Renal cortex interstitium (tissue), 11 donors: ENCODE measurements at regions not wholly inside any gene's neighbourhood (a gene's known extent, or its start where the extent isn't known, plus 50 kb on each side); places are given as distances from the start of the nearest gene placed in this dataset.

Experiments used
- DNase-seq, 11 donors: peaks; one replicate each; pipeline ENCODE4 v3.0.0-alpha.2; 2013; ENCODE audit warnings: low read depth in 9 of 11, low spot score in 4 of 11; ENCODE audit errors: extremely low read depth in 1 of 11

DNA sequence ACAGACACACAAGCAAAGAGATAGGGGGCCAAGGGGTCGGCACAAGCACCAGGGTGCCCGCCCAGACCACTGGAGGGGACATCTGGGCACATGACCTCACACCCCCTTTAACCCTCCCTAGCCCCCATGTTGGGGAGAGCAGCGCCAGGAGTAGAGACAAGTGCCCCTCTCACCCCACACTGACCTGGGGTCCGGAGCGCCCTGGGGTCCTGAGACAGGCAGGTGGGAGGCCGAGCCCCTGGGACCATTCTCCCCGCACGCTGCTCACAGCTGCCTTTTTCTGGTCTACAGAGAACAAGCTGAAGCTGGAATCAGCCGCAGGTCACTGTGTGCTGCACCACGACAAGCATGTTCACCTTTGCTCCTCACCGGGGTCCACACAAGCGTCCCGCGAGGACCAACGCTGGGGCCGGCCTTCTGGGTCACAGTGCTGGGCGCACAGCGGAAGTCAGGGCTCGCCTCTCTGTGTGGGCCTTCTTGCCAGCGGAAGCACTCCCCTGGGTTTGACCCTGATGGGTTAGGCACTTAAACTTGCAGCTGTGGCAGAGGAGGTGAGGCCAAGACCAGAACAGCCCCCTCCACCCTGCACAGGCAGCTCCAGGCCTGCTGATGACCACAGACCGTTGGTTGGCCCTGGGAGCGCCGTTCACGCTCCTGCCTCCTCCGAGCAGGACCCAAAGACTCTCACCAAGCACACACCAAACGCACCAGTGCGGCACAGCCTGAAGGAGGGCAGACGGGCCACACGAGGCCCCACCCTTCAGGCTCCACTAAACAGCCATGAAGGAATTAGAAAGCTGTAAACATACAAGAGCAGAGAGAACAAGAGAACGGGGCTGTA, 275.3 kb downstream of the EIPR1 start:
- DNase-seq = no peak

DNA sequence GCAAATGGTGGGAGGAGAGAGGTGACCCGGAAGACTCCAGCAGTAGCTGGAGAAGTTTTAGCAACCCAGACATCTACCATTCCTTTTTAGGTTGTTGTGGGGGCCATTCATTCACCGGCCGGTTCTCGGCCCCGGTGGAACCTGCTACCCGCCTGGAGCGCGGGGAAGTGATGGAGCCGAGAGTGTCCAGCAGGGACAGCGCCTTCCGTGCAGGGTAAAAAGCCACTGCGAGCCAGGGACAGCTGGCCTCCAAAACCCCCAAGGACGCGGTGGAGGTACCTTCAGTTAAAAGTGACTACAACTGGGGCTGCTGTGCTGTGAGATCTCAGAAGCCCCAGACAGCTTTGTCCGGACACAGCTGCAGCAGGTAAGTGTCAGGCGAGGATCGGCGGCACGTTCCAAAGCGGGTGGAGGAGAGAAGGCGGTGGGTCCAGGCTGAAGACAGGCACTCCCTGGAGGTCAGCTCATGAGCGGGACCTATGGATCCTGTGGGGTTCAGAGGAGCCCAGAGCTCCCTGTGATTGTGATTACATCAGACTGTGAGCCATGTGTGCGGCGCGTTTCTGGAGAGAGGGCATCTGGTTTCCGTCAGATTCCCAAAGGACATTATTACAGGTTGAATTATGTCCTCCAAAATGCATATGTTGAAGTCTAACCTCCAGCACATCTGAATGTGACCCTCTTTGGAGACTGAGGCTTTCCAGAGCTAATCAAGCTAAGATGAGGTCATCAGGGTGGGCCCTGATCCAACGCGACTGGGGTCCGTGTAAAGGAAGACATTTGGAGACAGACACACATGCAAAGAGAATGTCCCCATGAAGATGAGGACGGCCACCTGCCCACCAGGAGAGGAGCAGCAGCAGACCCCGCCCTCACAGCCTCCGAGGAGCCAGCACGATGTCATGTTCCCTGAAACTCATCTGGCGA, 276.3 kb downstream of the EIPR1 start:
- DNase-seq = no peak

DNA sequence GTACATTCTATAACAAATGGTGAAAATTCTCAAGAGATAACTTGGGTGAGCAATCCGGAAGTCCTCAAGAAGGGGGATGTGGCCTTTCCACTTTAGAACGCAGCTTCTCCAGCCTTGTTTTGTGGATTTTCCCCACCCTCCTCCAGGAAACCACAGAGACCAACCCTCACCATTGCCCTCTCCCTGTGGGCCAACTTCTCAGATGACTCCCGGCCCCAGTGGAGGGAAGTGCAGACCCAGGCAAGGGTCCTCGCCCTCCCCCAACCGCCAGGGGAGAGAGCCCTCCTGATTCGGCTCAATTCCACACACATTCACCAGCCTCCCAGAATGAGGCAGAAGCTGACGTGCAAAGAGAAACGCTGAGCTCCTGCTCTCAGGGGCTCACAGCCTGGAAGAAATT, 277.2 kb downstream of the EIPR1 start:
- DNase-seq = no peak

DNA sequence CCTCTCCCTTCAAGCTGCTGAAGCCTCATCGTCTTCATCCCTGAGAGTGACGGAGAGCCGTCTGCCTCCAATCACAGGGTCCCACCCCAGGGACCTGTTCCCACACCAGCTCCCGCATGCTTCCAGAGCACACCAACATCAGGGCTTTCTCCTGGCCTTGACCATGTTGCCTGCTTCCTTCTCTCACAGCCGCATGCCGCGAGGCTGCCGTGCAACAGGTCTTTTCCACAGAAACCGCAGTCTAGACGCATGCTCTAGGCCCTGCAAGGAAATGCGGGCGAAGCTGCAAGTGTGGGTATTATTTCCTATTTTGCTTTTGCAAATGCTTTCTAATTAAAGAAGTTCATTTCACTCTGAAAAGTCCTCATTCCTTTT, 277.8 kb downstream of the EIPR1 start:
- DNase-seq = no peak

DNA sequence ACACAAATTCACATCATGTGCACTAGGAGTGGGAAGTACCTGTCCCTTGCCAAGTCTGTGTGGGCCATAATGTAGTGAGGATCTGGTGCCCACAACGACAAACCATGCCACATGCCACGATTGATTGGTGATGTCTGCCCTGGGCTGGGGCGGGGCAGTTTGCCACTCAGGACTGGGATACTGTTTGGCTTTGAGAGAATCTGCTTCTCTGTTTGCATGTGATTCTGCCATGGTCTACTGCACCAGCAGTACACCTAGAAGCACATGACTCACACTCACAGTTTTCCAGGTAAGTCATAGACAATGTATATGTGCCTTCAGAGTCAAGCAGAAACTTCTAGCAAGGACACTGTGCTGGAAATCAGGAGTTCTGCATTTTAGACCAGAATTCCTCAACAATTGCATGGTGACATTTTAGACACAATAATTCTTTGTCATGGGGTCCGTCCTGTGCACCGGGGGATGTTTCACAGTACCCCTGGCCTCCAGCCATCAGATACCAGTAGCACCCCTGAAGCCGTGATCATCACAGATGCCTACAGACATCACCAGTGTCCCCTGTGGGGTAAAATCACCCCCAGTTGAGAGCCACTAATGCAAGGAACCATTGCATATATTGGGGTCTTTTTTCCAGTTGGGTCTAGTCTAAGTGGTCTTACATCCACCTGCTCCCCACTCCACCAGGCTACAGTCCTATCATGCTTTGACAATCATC, 278.3 kb downstream of the EIPR1 start:
- no peak for DNase-seq

DNA sequence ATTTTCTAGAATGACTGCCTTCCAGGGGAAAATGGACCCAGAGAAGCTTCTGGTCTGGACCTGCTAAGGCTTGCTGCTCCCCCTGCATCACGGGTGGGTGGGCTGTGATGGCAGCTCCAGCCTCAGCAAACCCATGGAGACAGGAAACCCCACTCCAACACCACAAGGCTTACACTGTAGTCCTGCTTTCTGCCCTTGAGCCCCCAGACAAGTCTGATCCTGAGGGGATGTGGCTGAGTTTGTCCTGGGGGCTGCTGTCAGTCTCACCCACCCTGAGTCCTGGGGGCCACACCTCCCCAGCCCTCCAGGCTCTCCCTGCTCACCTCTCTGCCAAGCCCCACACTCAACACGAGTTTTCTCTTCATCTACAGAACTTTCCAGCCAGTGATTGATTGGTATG, 279.4 kb downstream of the EIPR1 start:
- no peak for DNase-seq

DNA sequence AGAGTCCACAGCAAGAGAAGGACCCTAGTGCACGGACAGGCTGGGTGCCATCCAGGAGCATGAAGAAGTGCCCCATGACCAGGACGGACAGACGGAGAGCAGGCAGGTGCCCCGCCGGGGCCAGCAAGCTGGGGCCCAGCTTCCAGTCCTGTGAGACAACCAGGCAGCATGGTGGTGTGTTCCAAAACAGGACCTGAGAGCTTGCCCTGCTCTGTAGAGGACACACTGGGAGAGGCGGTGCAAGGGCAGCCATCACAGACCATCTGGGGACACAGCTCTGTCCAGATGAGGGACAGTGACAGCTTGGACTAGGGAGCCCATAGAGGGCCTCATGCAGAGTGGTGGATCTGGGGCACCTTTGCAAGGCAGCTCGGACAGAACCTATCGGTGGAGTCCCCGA, 279.8 kb downstream of the EIPR1 start:
- DNase-seq = no peak

DNA sequence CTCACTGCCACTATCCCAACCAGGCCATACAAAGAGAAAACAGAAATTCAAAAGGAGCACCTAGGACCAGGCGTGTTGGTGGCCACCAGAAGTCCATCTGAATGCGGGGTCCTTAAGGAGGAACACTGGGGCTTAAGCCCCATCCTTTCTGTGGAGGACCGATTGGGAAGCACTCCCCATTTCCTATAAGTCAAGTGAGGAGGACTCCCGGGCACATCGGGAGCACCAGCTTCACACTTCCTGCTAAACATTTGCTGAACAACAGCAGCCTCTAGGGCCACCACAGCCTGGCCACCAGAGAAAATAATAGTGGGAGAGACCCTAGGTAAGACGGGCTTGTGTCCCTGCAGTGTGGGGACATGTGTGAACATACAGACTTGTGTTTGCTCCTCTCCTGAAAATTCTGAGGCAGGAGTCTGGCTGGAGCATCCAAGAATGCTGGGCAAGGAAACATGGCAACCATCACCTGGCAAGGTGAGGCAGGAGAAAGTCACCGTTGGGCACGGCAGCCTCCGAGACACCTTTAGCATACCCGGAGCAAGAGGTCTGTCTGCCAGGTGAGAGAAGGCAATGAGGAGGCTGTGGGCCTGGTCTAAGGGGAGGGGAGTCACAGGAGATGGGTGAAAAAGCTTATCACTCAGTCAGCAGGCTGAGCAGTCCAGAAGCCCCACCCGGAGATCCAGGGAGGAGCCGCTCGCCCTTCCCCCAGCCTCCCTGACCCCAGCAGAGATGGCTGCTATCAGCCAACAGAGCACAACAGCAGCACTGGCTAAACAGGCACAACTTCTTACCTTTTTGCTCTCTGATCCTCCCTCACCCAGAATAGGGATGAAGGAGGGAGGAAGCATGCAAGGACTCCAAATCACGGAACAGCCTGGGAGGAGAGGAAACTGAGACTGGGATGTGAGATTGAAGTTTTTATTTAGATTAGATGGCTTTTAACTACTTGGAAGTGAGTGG, 282.3 kb downstream of the EIPR1 start:
- no peak for DNase-seq

DNA sequence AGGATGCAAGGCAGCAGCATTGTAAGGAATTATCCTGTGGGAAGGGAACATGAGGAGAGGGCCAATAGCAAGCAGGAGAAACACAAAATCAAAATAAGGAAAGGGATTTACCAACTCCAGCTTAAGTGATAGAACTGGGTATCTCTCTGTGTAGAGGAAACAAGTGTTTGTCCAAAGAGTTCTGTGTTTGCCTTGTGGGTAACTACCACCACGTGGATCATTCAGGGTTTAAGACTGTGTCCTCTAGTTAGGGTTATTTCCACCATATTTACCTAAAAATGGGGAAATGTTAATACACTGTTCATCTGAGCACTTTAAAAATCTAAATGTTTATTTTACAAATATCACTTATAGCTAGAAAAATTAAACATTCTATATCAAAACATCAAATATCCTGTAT, 283.3 kb downstream of the EIPR1 start:
- DNase-seq = no peak

DNA sequence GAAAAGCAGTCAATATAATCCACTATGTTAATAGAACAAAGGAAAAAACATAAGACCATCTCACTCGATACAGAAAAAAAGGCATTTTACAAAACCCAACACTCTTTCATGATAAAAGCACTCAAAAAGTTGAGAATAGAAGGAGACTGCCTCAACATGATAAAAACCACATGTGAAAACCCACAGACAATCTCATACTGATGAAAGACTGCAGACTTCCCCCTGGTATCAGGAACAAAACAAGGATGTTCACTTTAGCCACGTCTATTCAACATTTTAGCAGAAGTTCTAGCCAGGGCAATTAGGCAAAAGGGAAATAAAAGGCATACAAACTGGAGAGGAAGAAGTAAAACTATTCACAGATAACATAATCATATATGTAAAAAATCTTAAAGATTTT, 285.9 kb downstream of the EIPR1 start:
- DNase-seq = no peak

DNA sequence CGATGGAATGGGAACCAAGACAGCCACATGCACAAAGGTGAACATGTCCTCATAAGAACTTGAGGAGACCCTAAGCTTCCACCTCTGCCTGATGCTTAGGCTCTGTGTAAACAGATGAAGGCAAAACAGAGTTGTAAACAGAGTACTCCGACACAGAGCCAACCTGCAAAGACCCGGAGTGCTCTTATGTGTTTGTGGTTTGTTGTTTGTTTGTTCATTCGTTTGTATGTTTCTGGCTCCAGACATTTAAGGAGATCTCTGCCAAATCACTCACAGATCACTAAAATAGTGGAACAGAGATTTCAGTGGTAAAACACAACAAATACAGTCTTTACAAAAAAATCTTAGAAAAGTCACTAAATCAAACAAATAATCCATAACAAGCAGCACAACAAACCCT, 294.9 kb downstream of the EIPR1 start:
- DNase-seq = no peak

DNA sequence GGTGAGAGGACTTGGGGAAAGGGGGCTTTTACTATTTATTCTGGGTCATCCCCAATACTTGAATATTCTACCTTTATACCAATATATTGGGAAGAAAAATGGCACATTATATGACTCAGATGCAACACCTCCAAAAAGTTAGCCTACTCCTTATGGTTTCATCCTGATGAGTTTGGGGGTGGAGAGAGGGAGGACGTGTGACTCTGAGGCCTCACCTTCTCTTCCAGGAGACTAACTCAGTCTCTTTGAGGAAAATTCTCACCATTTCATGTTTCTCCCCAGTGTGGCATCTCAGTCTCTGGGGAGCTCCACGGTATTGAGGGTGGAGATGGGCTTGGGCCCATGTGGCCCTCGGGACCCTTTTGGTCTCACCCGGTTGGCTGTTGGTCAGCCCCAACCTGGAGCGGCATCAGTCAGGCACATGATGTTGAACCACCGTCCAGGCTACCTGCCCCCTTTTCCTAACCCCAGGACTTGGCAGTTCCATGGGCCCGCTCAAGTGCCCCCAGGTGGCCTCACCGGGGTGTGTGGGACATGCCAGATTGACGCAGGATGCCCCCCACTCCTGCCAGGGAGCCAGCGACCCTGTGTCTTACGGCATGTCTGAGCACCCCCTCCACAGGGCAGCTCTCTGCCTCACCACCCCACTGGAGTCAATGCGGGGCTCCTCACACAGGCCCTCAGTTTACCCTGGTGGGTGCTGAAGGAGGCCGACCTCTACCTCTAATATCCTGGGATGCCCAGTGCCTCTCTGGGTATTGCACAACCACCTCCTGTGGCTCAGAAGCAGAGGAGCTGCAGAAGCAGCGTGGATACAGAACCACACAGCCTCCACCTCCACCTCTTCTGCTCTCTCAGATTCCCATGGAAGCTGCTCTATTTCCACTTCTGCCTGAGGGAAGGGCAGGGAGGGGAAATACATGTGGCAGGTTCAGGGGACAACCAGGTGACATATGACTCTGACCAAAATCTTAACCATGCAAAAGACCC, 297.4 kb downstream of the EIPR1 start:
- no peak for DNase-seq

DNA sequence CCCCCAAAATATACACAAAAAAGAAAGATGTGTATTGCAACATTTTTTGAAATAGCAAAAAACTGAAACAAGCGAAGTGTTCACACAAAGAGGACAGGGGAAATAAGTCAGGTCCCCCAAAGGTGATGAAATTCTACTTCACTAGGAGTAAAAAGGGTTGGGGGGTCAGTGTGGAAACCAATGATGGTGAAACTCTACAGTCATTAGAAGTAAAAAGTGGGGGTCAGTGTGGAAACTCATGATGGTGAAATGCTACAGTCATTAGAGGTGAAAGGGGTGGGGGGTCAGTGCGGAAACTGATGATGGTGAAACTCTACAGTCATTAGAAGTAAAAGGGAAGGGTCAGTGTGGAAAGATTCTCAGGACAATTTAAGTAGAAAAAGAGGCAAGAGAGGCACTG, 298.2 kb downstream of the EIPR1 start:
- no peak for DNase-seq

DNA sequence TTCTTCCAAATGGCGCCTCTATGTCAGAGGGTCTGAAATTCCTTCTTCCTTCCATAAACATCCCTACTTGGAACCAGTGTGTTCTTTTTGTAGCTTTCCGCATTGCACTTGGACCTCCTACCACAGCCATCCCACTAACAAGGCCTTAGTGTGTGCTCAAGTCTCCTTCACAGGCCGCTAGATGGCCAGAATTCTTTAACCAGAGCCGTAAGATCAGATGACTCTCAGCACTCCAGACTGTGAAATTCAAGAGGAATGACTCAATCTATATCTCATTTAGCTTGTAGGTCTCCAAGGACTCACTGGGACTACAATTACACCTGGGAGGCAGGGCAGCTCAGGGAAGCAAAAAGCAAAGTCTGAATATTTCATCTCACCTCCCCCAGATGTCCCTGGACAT, 298.9 kb downstream of the EIPR1 start:
- no peak for DNase-seq

DNA sequence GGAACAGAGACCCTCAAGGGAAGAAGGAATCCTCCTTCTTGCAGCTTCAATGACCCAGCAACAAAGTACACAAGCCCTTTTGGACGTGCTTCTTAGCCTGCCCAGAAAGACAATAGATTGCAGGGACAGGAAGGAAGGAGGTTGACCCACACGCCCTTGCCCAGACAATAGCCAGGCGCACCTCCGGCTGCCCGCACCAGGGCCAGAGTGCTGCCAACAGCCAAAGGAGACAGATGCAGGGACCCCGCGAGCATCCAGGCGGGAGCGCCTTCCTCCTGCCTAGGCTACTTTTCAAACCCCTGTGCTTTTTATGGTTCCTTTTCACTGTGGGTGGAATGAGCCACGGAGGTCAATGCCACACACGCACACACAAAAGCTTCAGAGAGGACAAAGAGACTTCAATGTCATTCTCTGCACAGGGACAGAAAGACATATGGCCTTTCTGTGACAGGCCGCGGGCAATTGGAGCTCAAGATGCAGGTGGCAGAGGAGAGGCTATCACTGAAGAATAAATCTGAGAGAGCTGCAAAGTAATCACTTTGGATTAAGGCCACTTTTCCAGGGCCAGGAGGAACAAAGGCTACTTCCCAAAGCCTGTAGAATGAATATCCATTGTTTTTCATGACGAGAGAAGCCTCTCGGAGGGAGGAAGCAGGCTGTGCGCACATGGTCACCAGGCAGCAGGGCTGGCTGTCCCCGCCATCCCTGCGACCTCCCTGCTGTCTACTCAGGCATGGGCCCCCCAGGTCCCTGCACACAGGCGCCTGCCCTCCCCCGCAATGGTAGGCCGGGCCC, 300.6 kb downstream of the EIPR1 start:
- DNase-seq = no peak

DNA sequence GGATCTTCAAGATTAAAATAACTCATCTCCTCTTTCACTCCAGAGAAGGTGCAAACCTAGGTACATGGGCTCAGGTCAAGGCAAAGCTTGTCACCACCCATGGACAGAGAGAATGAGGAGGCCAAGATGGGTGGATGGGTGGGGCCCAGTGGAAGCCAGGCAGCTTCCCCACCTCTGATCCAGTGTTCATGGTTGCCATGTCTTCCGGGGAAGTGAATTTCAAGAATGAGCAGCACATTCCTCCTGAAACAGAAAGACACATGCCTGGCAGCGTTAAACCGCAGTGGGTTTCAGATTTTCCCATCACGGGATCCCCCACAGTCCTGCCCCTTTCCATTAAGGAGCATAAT, 301.7 kb downstream of the EIPR1 start:
- DNase-seq = no peak
